Suprapubic skin (tissue), 4 donors: ENCODE measurements at regions not wholly inside any gene's neighbourhood (a gene's known extent, or its start where the extent isn't known, plus 50 kb on each side); places are given as distances from the start of the nearest gene placed in this dataset.

Experiments used
- DNase-seq, 2 donors: peaks; one replicate each; pipeline ENCODE4 v3.0.0-alpha.2; 2019; ENCODE audit warnings: low spot score in 2 of 2
- H3K27ac ChIP-seq: fragments of 200-600 bp; sonication (generic); one replicate; pipeline ENCODE4 v1.5.1; 2019
- H3K27me3 ChIP-seq: fragments of 200-600 bp; sonication (generic); one replicate; pipeline ENCODE4 v1.5.1; 2019
- H3K36me3 ChIP-seq: fragments of 200-600 bp; sonication (generic); one replicate; pipeline ENCODE4 v1.5.1; 2019
- H3K4me1 ChIP-seq: fragments of 200-600 bp; sonication (generic); one replicate; pipeline ENCODE4 v1.5.1; 2019
- H3K4me3 ChIP-seq: fragments of 200-600 bp; sonication (generic); one replicate; pipeline ENCODE4 v1.5.1; 2019; ENCODE audit warnings: mild to moderate bottlenecking
- H3K9me3 ChIP-seq: fragments of 200-600 bp; sonication (generic); one replicate; pipeline ENCODE4 v1.5.1; 2019
- EP300 ChIP-seq: sonication (generic); formaldehyde crosslinking; IDR thresholded peaks from one replicate; pipeline ENCODE4 v1.6.1; 2017; ENCODE audit warnings: antibody characterized with exemption
- POLR2A ChIP-seq, 2 donors: fragments of 450-650 bp; IDR thresholded peaks; one replicate each; pipeline ENCODE4 v1.6.1; 2017; ENCODE audit warnings: antibody characterized with exemption in 2 of 2, mild to moderate bottlenecking in 2 of 2, moderate library complexity in 2 of 2
- POLR2AphosphoS5 ChIP-seq, 3 donors: sonication (generic); formaldehyde crosslinking; IDR thresholded peaks; one replicate each; pipeline ENCODE4 v1.6.1; 2017; ENCODE audit warnings: antibody characterized with exemption in 3 of 3
- WGBS: methylation state at CpG from one replicate; pipeline ENCODE4 v1.1.5; 2018; 5-methylcytosine and 5-hydroxymethylcytosine counted together
- TF ChIP-seq, protein P1 (sequence below), 2 donors: fragments of 200-600 bp in 1 of 2; fragments of 450-650 bp in 1 of 2; sonication (generic) in 1 of 2; IDR thresholded peaks; one replicate each; pipeline ENCODE4 v1.5.1; 2016 to 2019; ENCODE audit warnings: antibody characterized with exemption in 2 of 2, mild to moderate bottlenecking in 1 of 2, moderate library complexity in 1 of 2

DNA sequence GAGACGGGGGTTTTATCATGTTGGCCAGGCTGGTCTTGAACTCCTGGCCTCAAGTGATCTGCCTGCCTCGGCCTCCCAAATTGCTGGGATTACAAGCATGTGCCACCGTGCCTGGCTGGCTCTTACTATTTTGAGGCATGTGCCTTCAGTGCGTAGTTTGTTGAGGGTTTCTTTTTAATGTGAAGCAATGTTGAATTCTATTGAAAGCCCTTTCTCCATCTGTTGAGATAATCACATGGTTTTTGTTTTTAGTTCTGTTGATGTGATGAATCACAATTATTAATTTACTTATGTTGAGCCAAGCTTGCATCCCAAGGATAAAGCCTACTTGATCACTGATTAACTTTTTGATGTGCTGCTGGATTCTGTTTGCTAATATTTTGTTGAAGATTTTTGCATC lies 290.9 kb downstream of the KCNRG start:
- Histone ChIP-seq H3K4me3 (no peak overlapping the region), H3K27ac (no peak overlapping the region), H3K4me1 (no peaks in the 10 kb centered on the region), H3K9me3 (no peaks in the 10 kb centered on the region), H3K27me3 (no peaks in the 10 kb centered on the region), H3K36me3 (no peaks in the 10 kb centered on the region)
- TF ChIP-seq EP300 (no peak), POLR2A (IDR thresholded peaks at IDR 0.05) (no peak), POLR2AphosphoS5 (IDR thresholded peaks at IDR 0.05) (no peak)
- TF ChIP-seq, protein P1, sequence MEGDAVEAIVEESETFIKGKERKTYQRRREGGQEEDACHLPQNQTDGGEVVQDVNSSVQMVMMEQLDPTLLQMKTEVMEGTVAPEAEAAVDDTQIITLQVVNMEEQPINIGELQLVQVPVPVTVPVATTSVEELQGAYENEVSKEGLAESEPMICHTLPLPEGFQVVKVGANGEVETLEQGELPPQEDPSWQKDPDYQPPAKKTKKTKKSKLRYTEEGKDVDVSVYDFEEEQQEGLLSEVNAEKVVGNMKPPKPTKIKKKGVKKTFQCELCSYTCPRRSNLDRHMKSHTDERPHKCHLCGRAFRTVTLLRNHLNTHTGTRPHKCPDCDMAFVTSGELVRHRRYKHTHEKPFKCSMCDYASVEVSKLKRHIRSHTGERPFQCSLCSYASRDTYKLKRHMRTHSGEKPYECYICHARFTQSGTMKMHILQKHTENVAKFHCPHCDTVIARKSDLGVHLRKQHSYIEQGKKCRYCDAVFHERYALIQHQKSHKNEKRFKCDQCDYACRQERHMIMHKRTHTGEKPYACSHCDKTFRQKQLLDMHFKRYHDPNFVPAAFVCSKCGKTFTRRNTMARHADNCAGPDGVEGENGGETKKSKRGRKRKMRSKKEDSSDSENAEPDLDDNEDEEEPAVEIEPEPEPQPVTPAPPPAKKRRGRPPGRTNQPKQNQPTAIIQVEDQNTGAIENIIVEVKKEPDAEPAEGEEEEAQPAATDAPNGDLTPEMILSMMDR (IDR thresholded peaks at IDR 0.05), result no peak
- no peak for DNase-seq
- 87% methylated on average over 4 of the region's 4 CpGs for WGBS

DNA sequence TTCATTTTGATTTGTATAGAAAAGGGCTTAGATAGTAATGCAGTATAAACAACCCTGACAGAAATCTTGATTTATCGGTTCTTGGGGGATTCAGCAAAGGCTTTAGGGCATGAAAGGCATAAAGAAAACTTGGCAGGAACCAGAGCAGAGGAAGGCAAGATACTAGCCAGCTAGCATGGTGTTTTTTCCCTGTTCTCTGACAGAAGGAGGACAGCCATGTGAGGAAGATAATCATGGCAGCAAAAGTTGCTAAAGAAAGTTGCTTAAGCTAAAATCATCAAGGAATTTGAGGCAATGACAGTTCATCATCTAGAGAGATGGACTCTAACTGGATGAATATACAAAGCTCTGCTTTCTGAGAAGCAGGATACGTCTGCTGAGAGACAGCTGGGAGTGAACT lies 294.1 kb downstream of the KCNRG start:
- no peak for DNase-seq
- Histone ChIP-seq H3K4me1 (no peaks in the 10 kb centered on the region), H3K9me3 (no peaks in the 10 kb centered on the region), H3K36me3 (no peaks in the 10 kb centered on the region), H3K27me3 (no peaks in the 10 kb centered on the region), H3K4me3 (no peak overlapping the region), H3K27ac (no peak overlapping the region)
- TF ChIP-seq POLR2A (IDR thresholded peaks at IDR 0.05) (no peak), POLR2AphosphoS5 (IDR thresholded peaks at IDR 0.05) (no peak), EP300 (no peak)
- TF ChIP-seq, protein P1 (IDR thresholded peaks at IDR 0.05), result no peak
- 47% methylated on average over 2 of the region's 2 CpGs for WGBS

DNA sequence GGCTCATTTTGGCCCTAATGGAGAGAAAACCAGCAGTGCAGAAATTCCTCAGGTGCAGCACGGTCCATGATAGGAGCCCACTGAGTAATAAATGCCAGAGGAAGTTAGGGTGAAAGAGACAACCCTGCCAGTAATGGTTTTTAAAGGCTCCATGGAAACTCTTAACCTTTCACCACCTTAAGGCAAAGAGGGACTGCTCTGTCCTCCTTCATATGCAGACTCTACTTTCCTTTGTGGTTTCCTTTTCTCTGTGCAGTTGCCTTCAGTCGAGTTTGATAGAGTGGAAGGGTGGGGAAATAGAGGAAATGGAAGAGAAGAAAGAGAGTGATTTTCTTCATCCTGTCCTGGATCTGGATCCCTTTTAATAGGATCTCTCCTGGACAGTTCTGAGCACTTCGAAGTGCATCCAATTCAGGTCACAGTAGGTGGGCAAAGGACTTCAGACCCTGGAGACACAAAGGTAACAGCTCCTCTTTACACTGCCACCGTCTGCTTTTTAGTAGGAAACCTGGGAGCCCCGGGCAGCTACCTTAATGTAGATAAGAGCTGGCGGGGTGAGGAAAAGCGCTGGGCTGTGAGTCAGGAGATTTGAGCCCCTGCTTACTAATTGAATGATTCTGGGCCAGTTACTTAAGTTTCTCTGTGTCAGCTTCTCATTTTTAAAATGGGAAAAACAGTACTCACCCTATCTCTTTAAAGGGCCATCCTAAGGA lies 294.8 kb downstream of the KCNRG start:
- DNase-seq, result no peak
- Histone ChIP-seq H3K9me3 (no peaks in the 10 kb centered on the region), H3K4me3 (no peak overlapping the region), H3K27me3 (no peaks in the 10 kb centered on the region), H3K4me1 (no peaks in the 10 kb centered on the region), H3K36me3 (no peaks in the 10 kb centered on the region), H3K27ac (no peak overlapping the region)
- no peak for TF ChIP-seq POLR2AphosphoS5 (IDR thresholded peaks at IDR 0.05)
- TF ChIP-seq EP300, result no peak
- no peak for TF ChIP-seq POLR2A (IDR thresholded peaks at IDR 0.05)
- TF ChIP-seq, protein P1 (IDR thresholded peaks at IDR 0.05), result no peak
- 54% methylated on average over 7 of the region's 7 CpGs for WGBS

DNA sequence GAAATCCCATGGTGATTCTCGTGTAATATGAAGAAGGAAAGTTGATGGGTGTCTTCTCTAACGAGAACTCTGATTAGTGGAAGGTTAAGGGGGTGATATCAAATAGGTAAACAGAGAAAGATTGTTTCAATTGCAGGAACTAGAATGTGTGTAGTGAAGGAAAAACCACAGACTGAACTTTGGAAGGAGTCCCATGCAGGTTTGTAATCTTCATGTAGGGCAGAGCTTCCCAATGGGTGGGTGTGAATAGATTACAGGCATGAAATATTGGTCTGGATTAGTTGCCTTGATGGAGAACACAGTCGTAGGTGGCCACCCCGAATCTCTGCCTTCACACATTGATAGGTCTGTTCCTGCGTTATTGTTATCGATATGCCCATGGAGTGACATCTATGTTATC lies 295.5 kb downstream of the KCNRG start:
- 92% methylated on average over 6 of the region's 6 CpGs for WGBS
- no peaks in the 10 kb centered on the region for H3K9me3 ChIP-seq
- H3K27me3 ChIP-seq, result no peaks in the 10 kb centered on the region
- TF ChIP-seq POLR2AphosphoS5 (IDR thresholded peaks at IDR 0.05), result no peak
- TF ChIP-seq, protein P1 (IDR thresholded peaks at IDR 0.05), result no peak
- TF ChIP-seq EP300, result no peak
- TF ChIP-seq POLR2A (IDR thresholded peaks at IDR 0.05), result no peak
- H3K27ac ChIP-seq, result no peak overlapping the region
- H3K36me3 ChIP-seq, result no peaks in the 10 kb centered on the region
- no peak for DNase-seq
- H3K4me3 ChIP-seq, result no peak overlapping the region
- no peaks in the 10 kb centered on the region for H3K4me1 ChIP-seq

DNA sequence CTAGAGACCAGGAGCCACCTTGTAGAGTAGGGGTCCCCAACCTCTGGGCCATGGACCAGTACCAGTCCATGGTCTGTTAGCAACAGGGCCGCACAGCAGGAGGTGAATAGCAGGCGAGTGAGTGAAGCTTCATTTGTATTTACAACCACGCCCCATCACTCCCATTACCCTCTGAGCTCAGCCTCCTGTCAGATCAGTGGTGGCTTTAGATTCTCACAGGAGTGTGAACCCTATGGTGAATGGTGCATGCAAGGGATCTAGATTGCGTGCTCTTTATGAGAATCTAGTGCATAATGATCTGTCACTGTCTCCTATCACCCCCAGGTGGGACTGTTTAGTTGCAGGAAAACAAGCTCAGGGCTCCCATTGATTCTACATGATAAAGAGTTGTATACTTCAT lies 303.6 kb downstream of the KCNRG start:
- 92% methylated on average over 4 of the region's 4 CpGs for WGBS
- Histone ChIP-seq H3K9me3 (peaks cover 3% of the 10 kb centered on the region), H3K36me3 (no peaks in the 10 kb centered on the region), H3K27me3 (no peaks in the 10 kb centered on the region), H3K4me3 (no peak overlapping the region), H3K4me1 (no peaks in the 10 kb centered on the region), H3K27ac (no peak overlapping the region)
- TF ChIP-seq, protein P1 (IDR thresholded peaks at IDR 0.05), result no peak
- TF ChIP-seq POLR2A (IDR thresholded peaks at IDR 0.05) (no peak), POLR2AphosphoS5 (IDR thresholded peaks at IDR 0.05) (no peak), EP300 (no peak)
- no peak for DNase-seq
